Natural killer cell (primary cell): ENCODE measurements at regions not wholly inside any gene's neighbourhood (a gene's known extent, or its start where the extent isn't known, plus 50 kb on each side); places are given as distances from the start of the nearest gene placed in this dataset.

Source experiments
- ATAC-seq, 3 donors: fragments of 150-1000 bp in 2 of 3; fragments of 200-7000 bp in 1 of 3; cut with Tn5 transposase; 1 replicate in 1 of 3; 2 replicates in 2 of 3; pipeline ENCODE4 v1.10.0; 2021; ENCODE audit warnings: mild to moderate bottlenecking in 2 of 3, moderate library complexity in 2 of 3
- DNase-seq, 2 donors: peaks; one replicate each; pipeline versions ENCODE4 v3.0.0 to v3.0.0-alpha.2; 2013 to 2021; ENCODE audit warnings: mixed read lengths in 1 of 2
- H3K27ac ChIP-seq: one replicate; pipeline ENCODE4 v1.5.1; 2013; ENCODE audit warnings: mild to moderate bottlenecking, low read length
- H3K27me3 ChIP-seq: one replicate; pipeline ENCODE4 v1.6.1; 2013; ENCODE audit warnings: low read length; ENCODE audit not compliant: control insufficient read depth, insufficient read depth
- H3K36me3 ChIP-seq: one replicate; pipeline ENCODE4 v1.6.1; 2013; ENCODE audit warnings: low read length; ENCODE audit not compliant: control insufficient read depth, insufficient read depth
- H3K4me1 ChIP-seq: one replicate; pipeline ENCODE4 v1.6.1; 2013; ENCODE audit warnings: low read length; ENCODE audit not compliant: control insufficient read depth, insufficient read depth
- H3K4me3 ChIP-seq: one replicate; pipeline ENCODE4 v1.5.1; 2013; ENCODE audit warnings: low read length
- H3K9me3 ChIP-seq: one replicate; pipeline ENCODE4 v1.6.1; 2013; ENCODE audit warnings: low read length; ENCODE audit not compliant: control insufficient read depth, insufficient read depth
- H3K27ac Mint-ChIP-seq, 2 donors: one replicate each; pipeline ENCODE4 v1.8.0; 2022; ENCODE audit warnings: mild to moderate bottlenecking in 2 of 2, mixed read lengths in 2 of 2, moderate library complexity in 1 of 2
- H3K27me3 Mint-ChIP-seq, 2 donors: one replicate each; pipeline ENCODE4 v1.8.0; 2022; ENCODE audit warnings: low read depth in 2 of 2, mixed read lengths in 2 of 2
- H3K36me3 Mint-ChIP-seq: one replicate; pipeline ENCODE4 v1.8.0; 2022; ENCODE audit warnings: mixed read lengths
- H3K4me1 Mint-ChIP-seq, 2 donors: one replicate each; pipeline ENCODE4 v1.8.0; 2022; ENCODE audit warnings: mixed read lengths in 2 of 2
- H3K4me3 Mint-ChIP-seq: one replicate; pipeline ENCODE4 v1.8.0; 2022; ENCODE audit warnings: mild to moderate bottlenecking, moderate library complexity, mixed read lengths
- H3K9me3 Mint-ChIP-seq, 2 donors: one replicate each; pipeline ENCODE4 v1.8.0; 2022; ENCODE audit warnings: mixed read lengths in 2 of 2
- CTCF ChIP-seq: fragments of 200-600 bp; IDR thresholded peaks from one replicate; pipeline ENCODE4 v1.8.0; 2022; ENCODE audit warnings: antibody characterized with exemption
- WGBS: methylation state at CpG from one replicate; pipeline ENCODE4 v1.1.7; 2013; ENCODE audit warnings: missing lambda C conversion rate; ENCODE audit not compliant: insufficient coverage; 5-methylcytosine and 5-hydroxymethylcytosine counted together
- intact Hi-C: fragments of 100-400 bp; cut with micrococcal nuclease; formaldehyde crosslinking; loops from one replicate; pipeline ENCODE4 v1.14.2; 2022

- H3K27me3 ChIP-seq, result no peaks in the 10 kb centered on the region
- no peaks in the 10 kb centered on the region for H3K36me3 ChIP-seq
- no peaks in the 10 kb centered on the region for H3K4me1 Mint-ChIP-seq
- no peak for DNase-seq
- TF ChIP-seq CTCF, result no peak
- intact Hi-C loops, result no loop called here
- no peak overlapping the region for H3K27ac ChIP-seq
- no peaks in the 10 kb centered on the region for H3K36me3 Mint-ChIP-seq
- 60% methylated on average over 2 of the region's 2 CpGs for WGBS
- no peaks in the 10 kb centered on the region for H3K4me1 ChIP-seq
- no peaks in the 10 kb centered on the region for H3K27me3 Mint-ChIP-seq
- ATAC-seq, result no peak
- no peak overlapping the region for H3K4me3 Mint-ChIP-seq
- H3K9me3 ChIP-seq, result no peaks in the 10 kb centered on the region
- H3K27ac Mint-ChIP-seq, result no peak overlapping the region
- H3K9me3 Mint-ChIP-seq, result peaks cover 8 to 16% of the 10 kb centered on the region in 2 donors
- no peak overlapping the region for H3K4me3 ChIP-seq
Observed at GRCh38 chr3:118400086-118400485, 634.6 kb downstream of the IGSF11 start.

- Mint-ChIP-seq H3K27me3 (no peaks in the 10 kb centered on the region), H3K9me3 (peaks cover 6 to 20% of the 10 kb centered on the region in 2 donors), H3K4me1 (no peaks in the 10 kb centered on the region), H3K27ac (no peak overlapping the region), H3K4me3 (no peak overlapping the region), H3K36me3 (no peaks in the 10 kb centered on the region)
- Histone ChIP-seq H3K27ac (no peak overlapping the region), H3K4me3 (no peak overlapping the region), H3K9me3 (no peaks in the 10 kb centered on the region), H3K27me3 (no peaks in the 10 kb centered on the region), H3K4me1 (no peaks in the 10 kb centered on the region), H3K36me3 (no peaks in the 10 kb centered on the region)
- ATAC-seq (no peak), DNase-seq (no peak)
- WGBS, result no CpG with 5 or more reads among the region's 1 CpG
- intact Hi-C loops, result no loop called here
- no peak for TF ChIP-seq CTCF
Observed at GRCh38 chr3:118400886-118401285, 633.8 kb downstream of the IGSF11 start.

GRCh38 chr3:118401887-118402286, 632.8 kb downstream of the IGSF11 start:
- H3K27me3 Mint-ChIP-seq, result no peaks in the 10 kb centered on the region
- no peaks in the 10 kb centered on the region for H3K4me1 Mint-ChIP-seq
- Histone ChIP-seq H3K27me3 (no peaks in the 10 kb centered on the region), H3K4me1 (no peaks in the 10 kb centered on the region), H3K27ac (no peak overlapping the region), H3K4me3 (no peak overlapping the region), H3K36me3 (no peaks in the 10 kb centered on the region), H3K9me3 (no peaks in the 10 kb centered on the region)
- intact Hi-C loops, result no loop called here
- H3K36me3 Mint-ChIP-seq, result peaks cover 6% of the 10 kb centered on the region
- DNase-seq (no peak), ATAC-seq (no peak)
- H3K27ac Mint-ChIP-seq, result no peak overlapping the region
- H3K9me3 Mint-ChIP-seq, result peaks cover 9 to 17% of the 10 kb centered on the region in 2 donors
- no peak for TF ChIP-seq CTCF
- H3K4me3 Mint-ChIP-seq, result no peak overlapping the region

- Mint-ChIP-seq H3K36me3 (peaks cover 6% of the 10 kb centered on the region), H3K4me1 (no peaks in the 10 kb centered on the region), H3K27me3 (no peaks in the 10 kb centered on the region), H3K9me3 (peaks cover 9 to 18% of the 10 kb centered on the region in 2 donors), H3K4me3 (no peak overlapping the region), H3K27ac (no peak overlapping the region)
- DNase-seq (no peak), ATAC-seq (no peak)
- intact Hi-C loops, result no loop called here
- 75% methylated on average over 1 of the region's 1 CpG for WGBS
- H3K4me3 ChIP-seq, result no peak overlapping the region
- no peaks in the 10 kb centered on the region for H3K27me3 ChIP-seq
- no peaks in the 10 kb centered on the region for H3K4me1 ChIP-seq
- no peak overlapping the region for H3K27ac ChIP-seq
- H3K9me3 ChIP-seq, result no peaks in the 10 kb centered on the region
- H3K36me3 ChIP-seq, result no peaks in the 10 kb centered on the region
- no peak for TF ChIP-seq CTCF
Observed at GRCh38 chr3:118402971-118403370, 631.7 kb downstream of the IGSF11 start.
